ENCODE measurements at regions not wholly inside any gene's neighbourhood (a gene's known extent, or its start where the extent isn't known, plus 50 kb on each side); places are given as distances from the start of the nearest gene placed in this dataset.

DNA sequence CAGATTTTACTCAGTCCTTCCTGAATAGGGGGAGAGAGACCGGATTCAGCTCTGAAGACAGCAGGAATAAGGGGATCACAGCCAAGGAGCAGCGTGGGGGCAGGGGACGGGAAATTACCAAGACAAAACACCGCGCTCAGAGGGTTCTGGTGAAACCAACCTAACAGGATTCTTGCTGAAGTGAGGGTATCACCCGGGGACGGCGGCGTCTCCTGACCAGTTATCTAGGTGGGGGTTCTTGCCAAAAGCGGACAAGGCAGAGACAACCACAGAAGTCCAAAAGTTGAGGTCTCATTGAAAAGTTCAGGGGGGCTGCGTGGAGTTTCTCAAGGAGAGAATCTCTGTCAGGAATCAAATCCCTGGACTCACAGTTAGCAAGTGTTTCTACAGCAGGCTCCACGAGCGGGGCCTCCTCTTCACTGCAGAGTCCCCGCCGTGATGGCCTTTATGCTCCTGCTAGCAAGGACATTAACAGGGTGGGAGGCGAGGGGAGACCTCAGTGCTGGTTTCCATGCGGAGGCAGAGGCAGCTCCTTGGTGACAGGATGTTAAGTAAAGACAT is 291.0 kb downstream of the BRD1 start:
- no peak for DNase-seq (ENCODE audit: low read depth in 2 of 3, low spot score in 2 of 3)

DNA sequence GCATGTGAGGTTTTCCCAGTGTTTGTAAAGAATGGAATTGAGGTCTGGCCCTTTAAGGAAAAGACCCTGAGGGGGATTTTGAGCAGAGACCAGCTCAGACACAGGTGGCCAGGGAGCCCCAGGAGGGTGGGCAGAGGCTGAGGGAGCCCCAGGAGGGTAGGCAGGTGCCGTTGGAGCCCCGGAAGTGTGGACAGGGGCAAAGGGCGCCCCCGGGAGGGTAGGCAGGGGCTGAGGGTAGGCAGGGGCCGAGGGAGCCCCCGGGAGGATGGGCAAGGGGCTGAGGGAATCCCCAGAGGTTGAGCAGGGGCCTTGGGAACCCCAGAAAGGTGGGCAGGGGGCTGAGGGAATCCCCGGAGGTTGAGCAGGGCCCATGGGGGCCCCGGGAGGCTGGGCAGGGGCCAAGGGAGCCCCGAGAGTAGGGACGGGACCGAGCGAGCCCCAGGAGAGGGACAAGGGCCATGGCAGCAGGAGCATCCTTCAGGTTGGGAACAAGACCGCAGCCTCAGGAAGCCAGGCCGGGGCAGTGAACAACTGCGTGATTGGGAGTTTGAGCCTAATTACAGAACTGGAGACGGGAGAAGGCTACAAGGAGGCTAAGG is 292.0 kb downstream of the BRD1 start:
- no peak for DNase-seq (ENCODE audit: low read depth in 2 of 3, low spot score in 2 of 3)

DNA sequence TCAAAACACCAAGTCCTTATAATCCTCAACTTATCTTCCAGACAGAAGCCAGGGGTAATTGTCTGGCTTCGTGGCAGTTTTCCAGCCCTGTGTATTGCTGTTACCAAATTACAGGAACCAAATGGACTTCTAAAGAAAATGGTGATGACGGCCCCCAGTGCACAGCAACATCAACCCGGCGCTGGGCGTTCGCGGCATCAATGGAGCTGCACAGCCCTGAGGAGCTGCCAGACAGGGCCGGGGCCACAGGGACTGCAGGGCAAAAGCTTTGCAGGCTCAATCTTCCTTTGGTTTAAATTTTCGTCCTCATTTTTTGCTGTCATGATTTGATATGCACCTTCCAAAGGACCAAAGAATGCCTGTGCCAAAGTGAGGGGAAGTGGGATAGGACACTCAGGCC is 292.5 kb downstream of the BRD1 start:
- no peak for DNase-seq (ENCODE audit: low read depth in 2 of 3, low spot score in 2 of 3)

DNA sequence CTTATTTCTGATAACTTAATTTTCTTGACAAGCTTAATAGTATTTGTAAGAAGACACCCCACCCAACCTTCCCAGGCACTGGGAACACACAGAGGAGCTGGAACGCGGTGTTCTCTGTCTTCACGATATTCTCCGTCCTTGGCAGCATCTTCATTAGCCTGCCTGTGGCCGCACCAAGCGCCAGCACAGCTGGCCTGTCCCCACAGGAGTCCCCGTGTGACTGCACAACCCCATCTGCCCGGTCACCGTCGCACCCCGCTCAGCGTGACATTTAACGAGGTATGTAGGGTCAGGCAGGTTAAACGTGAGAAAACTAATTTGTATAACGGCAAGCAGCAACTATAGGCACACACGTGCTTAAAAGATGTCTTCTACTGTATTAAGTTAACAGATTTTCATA is 293.3 kb downstream of the BRD1 start:
- DNase-seq (ENCODE audit: low read depth in 2 of 3, low spot score in 2 of 3): no peak

DNA sequence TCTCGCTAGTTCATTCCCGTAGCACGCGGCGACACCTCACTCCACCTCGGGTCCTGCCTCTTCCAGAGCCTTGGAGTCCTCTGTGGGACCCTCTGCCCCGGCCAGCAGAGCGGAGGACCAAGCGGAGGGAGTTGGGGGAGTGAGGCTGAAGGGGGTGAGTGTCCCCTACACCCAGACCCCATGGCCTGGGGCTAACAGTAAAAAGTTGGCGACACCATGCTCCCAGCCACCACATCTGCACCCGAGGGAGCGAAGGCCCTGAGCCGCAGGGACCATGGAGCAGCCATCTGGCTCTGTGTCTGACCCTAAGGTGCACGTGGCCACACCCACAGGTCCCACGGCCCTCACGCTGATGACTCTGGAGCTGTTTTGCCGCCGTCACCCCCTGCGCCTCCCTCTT is 293.8 kb downstream of the BRD1 start:
- no peak for DNase-seq (ENCODE audit: low read depth in 2 of 3, low spot score in 2 of 3)

DNA sequence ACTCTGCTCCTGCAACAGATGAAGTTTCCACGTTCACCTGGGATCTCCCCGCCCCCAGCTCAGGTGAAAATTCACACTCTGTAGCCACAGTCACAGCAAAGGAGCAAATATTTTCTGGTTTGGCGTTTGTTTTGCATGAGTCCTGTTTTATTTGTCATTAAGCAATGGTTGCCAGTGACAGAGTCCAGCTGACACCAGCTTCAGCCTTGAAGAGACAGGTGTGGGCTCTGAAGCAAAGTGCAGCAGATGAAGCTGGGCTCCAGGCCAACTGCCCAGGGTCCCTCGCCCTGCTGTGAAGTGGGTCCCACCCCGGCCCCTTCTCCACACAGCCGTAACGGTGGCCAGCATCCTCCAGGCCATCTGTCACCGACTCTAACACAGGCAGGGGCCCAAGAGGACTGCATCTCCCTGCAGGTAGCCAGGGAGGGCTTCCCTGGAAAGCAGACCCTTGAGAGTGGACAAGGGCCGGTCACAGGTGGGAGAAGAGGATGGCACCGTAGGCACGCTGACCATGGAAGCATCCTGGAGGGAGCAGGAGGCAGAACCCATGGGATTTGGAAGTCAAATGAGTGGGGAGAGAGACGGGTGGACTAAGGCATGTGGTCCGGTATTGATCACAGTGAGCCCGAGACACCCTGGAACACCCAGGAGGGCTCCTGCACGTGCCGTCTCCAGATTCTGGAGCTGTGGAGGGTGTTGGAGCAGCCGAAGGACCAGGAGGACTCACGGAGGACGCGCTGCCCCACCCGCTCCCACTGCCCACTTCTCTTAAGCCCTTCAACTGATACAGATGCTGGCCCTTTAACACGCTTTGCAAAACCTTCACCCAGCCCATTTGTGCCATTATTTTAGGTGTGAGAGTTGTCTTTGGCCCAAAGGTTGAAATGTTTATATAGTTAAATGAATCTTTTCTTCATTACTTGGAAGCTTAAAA is 294.5 kb downstream of the BRD1 start:
- no peak for DNase-seq (ENCODE audit: low read depth in 2 of 3, low spot score in 2 of 3)

DNA sequence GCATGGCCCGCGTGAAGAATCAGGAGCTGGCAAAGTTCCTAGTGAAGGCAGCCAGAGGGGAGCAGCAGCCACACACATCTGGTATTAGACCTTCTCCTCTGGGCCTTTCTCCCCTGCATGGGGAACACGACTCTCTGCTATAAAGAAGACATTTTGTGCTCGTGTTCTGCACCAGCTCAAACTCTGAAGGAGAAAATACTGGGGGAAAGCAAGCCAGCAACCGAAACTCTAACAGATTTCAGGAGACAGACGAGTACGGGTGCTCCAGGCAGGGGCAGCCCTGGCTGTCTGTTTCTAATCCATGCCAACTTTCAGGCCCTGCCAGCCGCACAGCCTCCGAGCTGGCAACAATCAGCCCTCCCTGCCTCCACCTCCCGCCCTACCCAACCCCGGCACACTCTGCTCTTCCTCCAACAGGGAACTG is 296.3 kb downstream of the BRD1 start:
- no peak for DNase-seq (ENCODE audit: low read depth in 2 of 3, low spot score in 2 of 3)

DNA sequence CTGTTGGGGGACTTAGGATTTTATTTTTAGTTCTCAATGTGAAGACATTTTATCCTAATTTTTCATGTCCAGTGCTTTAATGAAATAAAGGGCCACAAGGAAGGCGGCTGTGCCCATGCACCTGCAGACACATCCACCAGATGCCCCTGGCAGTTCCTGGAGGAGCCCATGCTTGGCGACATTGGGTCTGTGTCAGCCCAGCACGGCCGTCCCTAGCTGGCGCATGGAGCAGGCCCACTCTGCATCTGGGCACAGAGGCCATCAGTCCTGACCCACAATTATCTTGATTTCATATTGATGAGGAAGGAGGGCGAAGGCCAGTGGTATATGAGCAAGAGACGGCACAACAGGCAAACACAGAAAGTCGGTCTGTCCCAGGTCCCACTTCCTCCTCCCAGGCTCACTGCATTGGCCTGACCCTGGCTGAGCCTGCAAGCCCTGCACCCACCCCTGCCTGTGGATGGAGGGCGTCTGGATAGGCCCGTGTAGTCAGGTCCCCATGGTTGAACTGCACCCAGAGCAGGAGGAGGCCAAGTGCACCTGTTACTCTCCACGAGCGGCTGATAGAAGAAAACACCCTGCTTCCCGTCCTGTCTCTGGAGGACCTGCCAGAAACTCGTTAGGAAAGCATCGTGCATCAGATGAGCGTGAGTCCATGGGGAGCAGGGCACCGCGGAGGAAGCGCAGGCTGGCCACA is 296.9 kb downstream of the BRD1 start:
- no peak for DNase-seq (ENCODE audit: low read depth in 2 of 3, low spot score in 2 of 3)

DNA sequence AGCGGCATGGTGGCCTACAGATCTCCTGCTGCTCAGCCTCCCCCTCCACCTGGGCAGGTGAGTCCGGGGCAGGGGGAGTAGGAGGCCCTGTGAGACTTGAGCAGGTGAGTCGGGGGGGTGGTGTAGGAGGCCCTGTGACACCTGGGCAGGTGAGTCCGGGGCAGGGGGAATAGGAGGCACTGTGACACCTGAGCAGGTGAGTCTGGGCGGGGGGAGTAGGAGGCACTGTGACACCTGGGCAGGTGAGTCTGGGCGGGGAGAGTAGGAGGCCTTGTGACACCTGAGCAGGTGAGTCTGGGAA is 299.3 kb downstream of the BRD1 start:
- no peak for DNase-seq (ENCODE audit: low read depth in 2 of 3, low spot score in 2 of 3)

DNA sequence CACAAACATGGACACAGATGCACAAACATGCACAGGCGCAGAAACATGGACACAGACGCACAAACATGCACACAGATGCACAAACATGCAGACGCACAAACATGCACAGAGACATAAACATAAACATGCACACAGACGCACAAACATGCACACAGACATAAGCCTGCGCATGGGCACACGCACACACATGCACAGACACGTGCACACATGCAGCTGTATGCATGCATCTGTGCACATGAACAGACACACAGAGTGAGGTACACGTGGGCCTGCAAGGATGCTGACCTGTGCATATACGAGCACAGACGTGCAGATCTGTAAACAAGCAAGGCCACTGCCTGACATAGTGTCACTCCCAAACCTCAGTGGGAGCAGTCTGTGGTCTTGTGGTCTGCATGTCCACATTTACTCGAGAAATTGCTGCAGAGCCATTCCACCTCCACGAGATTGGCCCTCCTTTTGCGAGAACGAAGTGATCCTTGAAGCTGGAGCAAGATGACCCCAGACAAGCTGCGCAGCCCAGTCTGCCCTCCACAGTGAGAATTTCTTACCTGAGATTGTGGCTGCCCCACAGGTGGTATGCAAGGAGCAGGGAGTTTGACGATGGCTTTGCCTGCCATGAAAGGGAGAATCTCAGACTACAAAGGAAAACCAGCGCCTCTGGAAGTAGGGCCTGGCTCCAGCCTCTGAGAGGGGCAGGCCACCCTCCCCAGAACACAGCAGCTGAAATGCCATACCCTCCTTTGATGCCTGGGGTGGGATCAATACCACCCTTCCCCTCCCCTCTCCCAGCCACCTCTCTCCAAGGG is 299.9 kb downstream of the BRD1 start:
- DNase-seq (ENCODE audit: low read depth in 2 of 3, low spot score in 2 of 3): no peak

DNA sequence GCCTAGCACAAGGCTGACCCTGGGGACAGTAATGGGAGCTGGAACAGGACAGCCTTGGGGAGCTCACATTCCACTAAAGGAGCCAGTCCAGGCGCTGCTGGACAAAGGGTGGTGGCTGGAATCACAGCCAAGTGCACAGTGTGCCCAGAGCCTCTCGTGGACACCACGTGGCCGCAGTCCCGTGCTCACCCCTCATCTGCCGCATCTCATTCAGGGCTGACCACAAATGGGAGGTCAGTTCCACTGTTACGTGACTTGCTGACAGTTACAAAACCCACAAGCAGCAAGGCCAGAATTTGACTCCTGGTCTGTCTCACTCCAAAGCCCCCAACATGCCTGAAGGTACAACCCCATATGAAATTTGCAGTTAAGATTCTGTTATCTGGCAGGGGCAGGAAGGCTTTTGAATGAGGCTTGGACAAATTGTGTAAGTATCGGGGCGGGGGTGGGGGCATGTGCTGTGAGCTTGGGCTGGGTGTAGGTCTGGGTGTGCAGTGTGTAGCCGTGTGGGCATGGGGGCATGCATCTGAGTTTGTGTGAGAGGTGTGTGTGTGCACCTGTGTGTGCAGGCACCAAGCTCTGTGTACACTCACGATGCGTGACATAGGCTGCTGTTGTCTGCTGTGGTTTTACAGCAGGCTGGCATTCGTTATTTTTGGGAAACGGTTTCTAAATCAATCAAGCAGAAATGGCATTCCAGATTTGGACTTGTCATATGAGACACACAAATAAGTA is 301.7 kb downstream of the BRD1 start:
- DNase-seq (ENCODE audit: low read depth in 2 of 3, low spot score in 2 of 3): no peak

DNA sequence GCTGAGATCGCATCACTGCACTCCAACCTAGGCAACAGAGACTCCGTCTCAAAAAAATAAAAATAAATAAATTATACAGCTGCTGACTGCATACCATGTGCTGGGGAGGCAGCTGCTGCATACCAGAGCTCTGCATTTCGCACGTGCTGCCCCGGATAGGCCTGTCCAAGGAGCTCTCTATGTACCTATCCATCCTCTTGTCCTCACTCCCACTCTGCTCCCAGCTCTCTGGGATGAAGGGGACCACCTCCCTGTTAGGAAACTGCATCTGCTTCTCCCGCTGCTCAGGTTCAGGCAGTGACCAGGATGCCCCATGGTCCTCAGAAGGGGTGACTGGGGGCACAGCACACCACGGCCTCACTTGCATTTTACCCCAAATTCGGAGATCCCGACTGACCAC is 302.3 kb downstream of the BRD1 start:
- DNase-seq (ENCODE audit: low read depth in 2 of 3, low spot score in 2 of 3): no peak

DNA sequence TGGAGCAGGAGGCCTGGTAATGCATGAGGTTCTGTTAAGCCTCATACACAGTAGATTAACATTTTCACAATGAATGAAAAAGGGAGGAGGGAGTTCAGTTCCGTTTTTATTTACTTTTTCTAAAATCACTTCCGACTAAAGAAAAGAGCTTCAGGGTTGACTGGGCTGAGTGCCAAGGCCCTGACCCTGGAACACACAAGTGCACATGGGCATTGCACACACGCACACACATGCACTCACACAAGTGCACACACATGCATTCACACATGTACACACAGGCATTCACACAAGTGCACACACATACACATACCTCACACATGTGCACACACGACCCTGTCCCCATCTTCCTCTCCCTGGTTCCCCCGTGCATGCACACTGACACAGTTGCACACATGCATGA is 303.3 kb downstream of the BRD1 start:
- no peak for DNase-seq (ENCODE audit: low read depth in 2 of 3, low spot score in 2 of 3)

DNA sequence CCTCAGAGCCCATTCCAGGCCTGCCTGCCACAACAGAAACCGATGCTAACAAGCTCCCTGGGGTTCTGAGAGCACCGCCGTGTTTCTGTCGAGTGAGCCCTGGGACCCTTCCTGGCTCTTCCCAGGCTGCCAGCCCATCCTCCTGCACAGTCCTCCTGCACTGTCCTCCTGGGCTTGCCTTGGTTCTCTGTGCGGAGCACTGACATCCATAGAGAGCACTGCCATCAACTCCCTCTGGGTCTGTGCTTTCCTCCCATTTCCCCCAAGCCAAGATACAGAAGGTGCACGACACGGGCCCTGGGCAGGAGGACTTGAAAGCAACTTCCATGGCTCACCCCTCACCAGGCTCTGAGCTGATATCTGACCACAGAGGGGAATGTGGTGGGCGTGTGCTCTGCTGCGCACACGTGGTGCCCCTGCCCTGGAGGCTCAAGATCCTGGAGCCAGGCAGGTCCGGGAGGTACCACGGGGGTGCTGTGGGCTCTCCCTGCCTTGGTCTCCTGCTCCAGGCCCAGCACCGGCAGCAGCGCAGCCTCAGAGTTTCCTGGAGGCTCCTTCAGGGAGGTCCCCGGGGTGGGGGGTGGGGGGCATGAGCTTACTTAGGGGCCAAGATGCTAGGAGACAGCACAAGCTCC is 304.2 kb downstream of the BRD1 start:
- DNase-seq (ENCODE audit: low read depth in 2 of 3, low spot score in 2 of 3): no peak

DNA sequence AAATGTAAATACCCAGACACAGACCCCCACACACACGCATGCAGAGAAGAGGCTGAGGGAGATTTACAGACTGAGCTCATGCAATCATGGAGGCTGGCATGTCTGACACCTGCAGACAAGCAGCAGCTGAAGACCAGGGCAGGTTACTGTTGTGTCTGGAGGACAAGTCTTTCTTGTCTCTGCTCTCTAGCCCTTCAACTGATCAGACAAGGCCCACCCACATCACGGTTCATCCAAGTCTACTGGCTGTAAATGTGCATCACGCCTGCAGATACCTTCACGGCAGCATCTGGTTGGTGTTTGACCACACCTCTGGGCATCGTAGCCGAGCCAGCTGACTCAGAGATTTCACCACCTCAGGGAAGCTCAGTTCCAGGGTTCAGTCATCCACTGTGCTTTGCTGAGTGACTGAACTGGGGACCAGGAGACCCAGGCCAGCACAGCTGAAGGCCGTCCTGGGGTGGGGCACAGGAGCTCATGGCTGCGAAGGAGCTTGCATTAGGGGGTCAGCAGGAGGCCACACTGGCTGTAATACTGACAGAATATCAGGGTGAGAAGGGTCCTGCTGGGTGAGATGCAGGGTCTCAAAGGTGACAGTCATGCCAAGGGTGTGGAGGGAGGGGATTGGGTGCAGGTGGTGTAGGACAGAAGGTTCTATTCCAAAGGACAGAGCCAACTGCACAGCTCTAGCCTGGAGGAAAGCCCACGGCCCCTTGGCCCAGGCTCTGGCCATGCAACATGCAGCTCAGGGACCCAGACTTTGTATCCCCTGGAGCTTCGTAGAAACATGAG is 304.9 kb downstream of the BRD1 start:
- DNase-seq (ENCODE audit: low read depth in 2 of 3, low spot score in 2 of 3): no peak

DNA sequence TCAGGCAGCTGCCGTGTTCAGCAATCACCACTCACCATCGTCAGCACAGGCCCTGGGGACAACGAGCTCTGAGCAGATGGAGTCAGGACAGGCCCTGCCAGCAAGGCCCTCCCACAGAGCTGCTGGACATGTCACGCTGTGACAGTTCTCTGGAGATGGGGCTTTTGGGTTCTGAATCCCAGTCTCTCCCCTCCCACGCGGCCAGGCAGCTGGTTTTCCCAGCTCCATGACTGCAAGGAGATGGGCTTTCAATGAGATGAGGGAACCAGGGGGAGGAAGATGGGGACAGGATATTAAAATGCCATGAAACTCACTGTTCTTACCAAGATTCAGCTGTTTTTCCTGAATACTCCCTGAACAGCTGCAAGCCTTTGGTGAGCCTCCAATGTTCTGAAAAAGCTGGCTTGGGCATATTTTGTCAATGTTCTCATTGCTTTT is 305.9 kb downstream of the BRD1 start:
- DNase-seq (ENCODE audit: low read depth in 2 of 3, low spot score in 2 of 3): no peak

DNA sequence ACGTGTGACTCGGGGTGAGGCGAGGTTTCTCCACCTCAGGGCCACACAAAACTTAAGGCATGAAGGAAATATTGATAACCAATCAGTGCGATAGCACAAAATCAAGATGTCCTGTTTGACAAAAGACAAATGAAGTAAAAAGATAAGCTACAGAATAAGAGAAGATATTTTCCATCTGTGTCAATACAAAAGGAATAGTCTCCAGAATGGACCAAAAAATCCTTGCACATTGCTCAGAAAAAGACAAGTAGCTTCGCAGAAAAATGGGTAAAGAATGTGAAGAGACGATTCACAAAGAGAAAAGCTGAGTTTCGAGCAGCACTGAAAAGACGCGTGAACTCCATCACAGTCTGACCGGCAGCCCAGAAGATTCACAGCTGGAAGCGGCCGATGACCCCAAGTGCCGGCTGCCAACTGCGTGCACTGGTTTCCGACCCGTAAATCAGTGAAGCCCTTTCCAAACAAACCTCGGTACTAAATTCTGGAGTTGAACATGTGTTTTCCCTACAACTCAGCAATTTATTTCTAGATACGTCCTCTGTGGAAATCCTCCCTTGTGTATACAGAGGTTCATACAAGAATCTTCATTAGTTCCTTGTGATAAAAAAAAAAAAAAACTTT is 308.4 kb downstream of the BRD1 start:
- no peak for DNase-seq (ENCODE audit: low read depth in 2 of 3, low spot score in 2 of 3)

DNA sequence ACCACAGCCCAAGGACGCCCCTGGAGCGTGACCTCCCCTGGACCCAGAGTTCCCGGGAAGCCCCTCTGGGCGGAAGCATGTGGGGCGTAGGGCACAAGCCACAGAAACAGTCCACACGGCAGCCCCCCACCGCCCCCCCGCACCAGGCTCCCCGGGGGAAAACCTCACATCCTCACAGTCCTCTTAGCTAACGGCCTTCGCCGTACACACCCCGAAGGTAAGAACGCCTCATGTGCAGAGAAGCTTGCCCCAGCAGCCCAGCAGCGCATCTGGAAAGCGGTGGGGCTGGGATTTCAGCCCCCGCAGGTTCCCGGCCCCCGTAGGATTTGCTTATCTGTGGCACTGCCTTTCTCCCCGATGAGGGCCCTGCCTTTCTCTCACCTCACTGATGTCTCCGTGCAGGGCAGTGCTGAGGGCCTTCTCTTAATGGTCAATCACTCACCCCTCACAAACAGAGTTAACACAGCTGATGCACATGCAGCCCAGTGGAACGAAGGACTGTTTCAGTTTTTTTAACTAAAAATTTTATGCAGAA is 309.2 kb downstream of the BRD1 start:
- DNase-seq (ENCODE audit: low read depth in 2 of 3, low spot score in 2 of 3): no peak

All from hematopoietic multipotent progenitor cell (in vitro differentiated cells).